GM12878 (cell line): ENCODE measurements at regions not wholly inside any gene's neighbourhood (a gene's known extent, or its start where the extent isn't known, plus 50 kb on each side); places are given as distances from the start of the nearest gene placed in this dataset.

Experiments used
- ATAC-seq: fragments of 200-7000 bp; cut with Tn5 transposase; 3 replicates; pipeline ENCODE4 v1.9.1; 2020; ENCODE audit warnings: mild to moderate bottlenecking, moderate library complexity
- BruUV-seq: library from RNA; stranded (reverse); fragments of 400-500 nt; replicated peaks from 2 replicates; lab custom pipeline; 2021; lab: Mats Ljungman, UMichigan
- CTCF ChIA-PET: fragments of 300-600 bp; sonication (Branson Sonifier 250); formaldehyde crosslinking; extraction: SDS; loops from one replicate; lab custom pipeline; 2021; ENCODE audit warnings: inconsistent platforms; lab: Yijun Ruan, JAX
- POLR2A ChIA-PET: fragments of 350-600 bp; formaldehyde crosslinking; extraction: SDS; loops from one replicate; lab custom pipeline; 2021; ENCODE audit warnings: inconsistent platforms; lab: Charles Lee
- RAD21 ChIA-PET: fragments of 300-600 bp; sonication (Branson Sonifier 250); formaldehyde crosslinking; loops from one replicate; lab custom pipeline; 2023; ENCODE audit warnings: antibody characterized with exemption; ENCODE audit not compliant: unreplicated experiment; lab: Charles Lee
- SMC1A ChIA-PET: fragments of 300-600 bp; sonication (Branson Sonifier 250); formaldehyde crosslinking; loops from one replicate; lab custom pipeline; 2023; ENCODE audit not compliant: unreplicated experiment, uncharacterized antibody; lab: Charles Lee
- DNase-seq: peaks from one replicate; pipeline ENCODE4 v3.0.0-alpha.2; 2011; ENCODE audit warnings: low read depth, low spot score
- FAIRE-seq: peaks from 3 replicates; lab custom pipeline; 2011; peaks lifted over from hg19 to GRCh38; lab: Jason Lieb, UNC
- H2AFZ ChIP-seq: 2 replicates; pipeline ENCODE4 v1.6.0; 2011; ENCODE audit warnings: low read depth, low read length, control low read depth; ENCODE audit not compliant: control insufficient read depth
- H3K27ac ChIP-seq: 2 replicates; pipeline ENCODE4 v1.5.1; 2011; ENCODE audit warnings: control low read depth; ENCODE audit not compliant: control insufficient read depth, insufficient read depth
- H3K27me3 ChIP-seq, 2 experiments: replicated peaks in 1 of 2; 2 replicates each; pipeline versions ENCODE4 v1.6.0 to v1.6.1; 2011; ENCODE audit warnings: low read length in 1 of 2; ENCODE audit not compliant: control insufficient read depth in 2 of 2, insufficient read depth in 2 of 2
- H3K36me3 ChIP-seq, 2 experiments: 2 replicates each; pipeline ENCODE4 v1.5.1; 2011; ENCODE audit warnings: low read length in 1 of 2; ENCODE audit not compliant: control insufficient read depth in 2 of 2, insufficient read depth in 2 of 2
- H3K4me1 ChIP-seq: 2 replicates; pipeline ENCODE4 v1.6.1; 2011; ENCODE audit warnings: mild to moderate bottlenecking, low read length, moderate library complexity, mixed read lengths; ENCODE audit not compliant: control insufficient read depth, insufficient read depth
- H3K4me2 ChIP-seq: 2 replicates; pipeline ENCODE4 v1.6.0; 2011; ENCODE audit warnings: control low read depth; ENCODE audit not compliant: control insufficient read depth, insufficient read depth
- H3K4me3 ChIP-seq: fragments of 200-600 bp; sonication (generic); 2 replicates; pipeline ENCODE4 v1.5.1; 2016
- H3K79me2 ChIP-seq: 2 replicates; pipeline ENCODE4 v1.6.0; 2011; ENCODE audit warnings: low read length; ENCODE audit not compliant: control insufficient read depth, insufficient read depth
- H3K9ac ChIP-seq: 2 replicates; pipeline ENCODE4 v1.8.0; 2011; ENCODE audit warnings: low read length, control low read depth, mixed read lengths; ENCODE audit not compliant: control insufficient read depth, insufficient read depth
- H3K9me3 ChIP-seq: replicated peaks from 3 replicates; pipeline ENCODE4 v1.5.1; 2011; ENCODE audit warnings: mild to moderate bottlenecking, low read length; ENCODE audit not compliant: control insufficient read depth, insufficient read depth
- H4K20me1 ChIP-seq: 2 replicates; pipeline ENCODE4 v1.6.0; 2011; ENCODE audit not compliant: control insufficient read depth, insufficient read depth
- CREM ChIP-seq: IDR thresholded peaks from 2 replicates; pipeline ENCODE4 v1.6.1; 2014; ENCODE audit warnings: antibody characterized with exemption, low read depth
- IKZF1 ChIP-seq: fragments of 450-650 bp; conservative IDR thresholded peaks from 2 replicates; pipeline ENCODE4 v1.6.1; 2017; ENCODE audit warnings: antibody characterized with exemption, mild to moderate bottlenecking
- IRF4 ChIP-seq: IDR thresholded peaks from 2 replicates; pipeline ENCODE4 v1.6.1; 2011; ENCODE audit warnings: low read depth, low read length
- MXI1 ChIP-seq: fragments of 150-350 bp; IDR thresholded peaks from 2 replicates; pipeline ENCODE4 v1.6.1; 2011; ENCODE audit warnings: low read depth, mild to moderate bottlenecking, inconsistent platforms, low read length, improper control_type of control experiment
- TBL1XR1 ChIP-seq: IDR thresholded peaks from 2 replicates; pipeline ENCODE4 v1.6.1; 2012; ENCODE audit warnings: low read depth, low read length, improper control_type of control experiment
- USF1 ChIP-seq: IDR thresholded peaks from 2 replicates; pipeline ENCODE4 v1.6.1; 2011; ENCODE audit warnings: borderline replicate concordance, low read depth, mild to moderate bottlenecking, moderate library complexity, mixed read lengths, low read length; ENCODE audit not compliant: insufficient read depth; ENCODE audit errors: extremely low read length
- WGBS: methylation state at CpG from one replicate; pipeline ENCODE4 v1.1.6; 2016; ENCODE audit warnings: low lambda C conversion rate; ENCODE audit not compliant: insufficient replicate concordance, insufficient coverage; ENCODE audit errors: missing lambda C conversion rate; 5-methylcytosine and 5-hydroxymethylcytosine counted together
- in situ Hi-C: fragments of 300-500 bp; cut with MboI; formaldehyde crosslinking; loops from 9 replicates; pipeline ENCODE4 v1.14.3; 2018; ENCODE audit warnings: mixed read lengths
- intact Hi-C: fragments of 100-400 bp; cut with micrococcal nuclease; formaldehyde crosslinking; loops from one replicate; pipeline ENCODE4 v1.14.2; 2022; ENCODE audit not compliant: unreplicated experiment

DNA sequence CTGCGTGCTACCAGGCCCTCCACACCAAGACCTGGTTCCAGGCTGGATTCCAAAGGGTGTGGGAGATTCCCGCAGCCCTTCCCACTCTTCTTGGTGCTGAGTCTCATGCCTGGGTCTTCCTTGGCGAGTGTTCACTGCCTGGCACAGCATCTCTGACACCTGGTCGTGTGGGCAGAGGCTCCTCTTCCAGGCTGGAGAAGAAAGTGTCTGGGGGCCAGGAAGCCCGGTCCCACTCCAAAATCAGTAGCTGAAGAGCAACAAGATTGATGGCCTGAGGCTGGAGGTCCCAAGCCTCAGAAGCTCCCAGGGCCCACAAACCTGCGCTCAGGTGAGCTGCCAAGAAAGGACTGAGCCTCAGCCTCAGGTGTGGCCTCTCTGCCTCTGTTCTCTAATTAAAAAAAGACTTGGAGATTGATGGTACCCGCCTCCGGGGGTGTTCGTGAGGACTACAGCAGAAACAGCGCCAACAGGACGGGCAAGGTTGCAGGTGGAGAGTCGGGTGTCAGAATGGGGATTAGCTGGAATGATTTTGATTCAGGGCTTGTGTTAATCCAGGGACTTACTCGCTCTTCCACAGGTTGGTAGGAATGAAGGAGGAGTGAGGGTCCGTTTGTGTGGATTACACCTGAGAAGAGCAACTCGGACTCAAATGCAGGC lies 217.5 kb downstream of the TEX29 start (continued):
- TF ChIP-seq USF1: no peak

DNA sequence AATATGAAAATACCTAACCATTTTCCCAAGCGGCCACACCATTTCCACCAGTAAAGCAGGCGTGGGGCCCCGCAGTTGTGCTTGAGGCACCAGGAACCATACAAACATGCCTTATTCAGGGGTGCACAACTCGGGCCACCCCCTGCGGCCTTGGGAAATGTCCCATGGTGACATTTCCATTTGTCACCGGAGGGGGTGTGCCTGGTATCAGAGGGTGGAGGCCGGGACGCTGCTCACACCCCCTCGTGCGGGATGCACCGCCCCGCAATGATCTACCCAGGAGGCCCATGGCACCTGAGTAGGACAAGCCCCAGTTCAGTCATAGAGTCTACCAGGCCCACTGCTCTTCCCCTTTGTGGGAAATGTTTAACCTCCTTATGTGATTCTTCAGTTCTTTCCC lies 218.8 kb downstream of the TEX29 start:
- Histone ChIP-seq H3K9ac (no peak overlapping the region), H3K27me3 (no peaks in the 10 kb centered on the region), H3K4me2 (no peak overlapping the region), H3K4me1 (no peaks in the 10 kb centered on the region), H3K36me3 (no peaks in the 10 kb centered on the region), H3K27ac (no peak overlapping the region), H2AFZ (no peak overlapping the region), H4K20me1 (no peaks in the 10 kb centered on the region), H3K79me2 (no peaks in the 10 kb centered on the region), H3K9me3 (no peaks in the 10 kb centered on the region), H3K4me3 (no peak overlapping the region)
- in situ Hi-C loops (no loop called here), intact Hi-C loops (no loop called here)
- DNase-seq (no peak), FAIRE-seq (no peak), ATAC-seq (no peak)
- RAD21 ChIA-PET: no interaction called here
- CTCF ChIA-PET: interaction anchor here (0.6 kb wide), 1 partner anchor 397 kb away, joined by 4 read pairs; no protein-coding TSS in a partner anchor
- TF ChIP-seq CREM (no peak), IKZF1 (no peak), IRF4 (no peak), TBL1XR1 (no peak), MXI1 (no peak)
- SMC1A ChIA-PET: no interaction called here
- POLR2A ChIA-PET: no interaction called here
- no TSS peak for BruUV-seq
- 51% methylated on average over 12 of the region's 12 CpGs for WGBS
